ENCODE measurements at regions not wholly inside any gene's neighbourhood (a gene's known extent, or its start where the extent isn't known, plus 50 kb on each side); places are given as distances from the start of the nearest gene placed in this dataset.
A peak's percentile ranks its signal among the peaks of the same experiment; 100 is the strongest.

DNA sequence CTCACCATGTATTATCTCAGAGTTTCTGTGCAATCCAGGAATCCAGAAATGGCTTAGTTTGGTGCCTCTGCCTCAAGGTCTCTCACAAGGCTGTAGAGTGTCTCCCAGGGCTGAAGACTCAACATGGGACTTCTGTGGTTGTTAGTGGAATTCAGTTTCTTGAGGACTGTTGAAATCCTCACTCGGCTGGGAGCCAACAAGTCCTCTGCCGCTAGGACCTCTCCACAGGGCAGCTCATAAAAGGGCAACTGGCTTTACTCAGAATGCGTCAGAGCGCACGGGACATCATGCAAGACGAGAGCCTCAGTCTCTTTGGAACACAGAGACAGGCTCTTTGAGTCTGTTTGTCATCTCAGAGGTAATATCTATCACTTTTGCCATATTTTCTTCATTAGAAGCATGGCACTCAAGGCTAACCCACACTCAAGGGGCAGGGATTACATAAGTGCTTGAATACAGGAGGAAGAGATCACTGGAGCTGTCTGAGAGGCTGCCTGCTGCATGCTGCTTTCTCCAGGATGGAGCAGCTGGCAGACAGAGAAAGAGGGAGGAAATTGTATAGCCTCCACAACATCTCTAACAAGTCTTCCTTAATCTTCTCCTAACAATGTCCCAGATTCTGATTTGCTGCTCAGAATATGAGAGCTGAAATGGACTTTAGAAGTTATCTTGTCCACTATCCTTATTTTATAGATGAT, 97.5 kb upstream of the ASIC2 start:
- Mint-ChIP-seq H3K27ac (ENCODE audit: unreplicated experiment) (peak overlapping the region; percentile 15), H3K36me3 (ENCODE audit: insufficient read depth, unreplicated experiment) (no peaks in the 10 kb centered on the region), H3K4me3 (ENCODE audit: unreplicated experiment) (no peak overlapping the region), H3K4me1 (ENCODE audit: low read depth, unreplicated experiment) (peaks cover 25% of the 10 kb centered on the region), H3K27me3 (ENCODE audit: insufficient read depth, unreplicated experiment) (peaks cover 10% of the 10 kb centered on the region), H3K9me3 (ENCODE audit: unreplicated experiment) (no peaks in the 10 kb centered on the region)
- CTCF ChIA-PET: no interaction called here
- Histone ChIP-seq H3K27me3 (replicated peaks; ENCODE audit: control insufficient read depth, insufficient read depth, low read length) (no peaks in the 10 kb centered on the region), H3K4me1 (peaks cover 35% of the 10 kb centered on the region), H3K36me3 (ENCODE audit: control insufficient read depth, insufficient read depth, low read length) (no peaks in the 10 kb centered on the region), H3K4me3 (ENCODE audit: low read depth, low read length) (no peak overlapping the region), H3K9me3 (no peaks in the 10 kb centered on the region)
- TF ChIP-seq CTCF (IDR thresholded peaks at IDR 0.05; ENCODE audit: insufficient read depth in 1 of 2, low read depth in 1 of 2, low read length in 1 of 2, severe bottlenecking in 1 of 2, unreplicated experiment in 1 of 2): no peak
- BruUV-seq (replicated peaks): no TSS peak
- intact Hi-C loops (cut with micrococcal nuclease; ENCODE audit: unreplicated experiment): no loop called here
- POLR2A ChIA-PET: no interaction called here
- no peak for DNase-seq

- TF ChIP-seq CTCF (IDR thresholded peaks at IDR 0.05; ENCODE audit: insufficient read depth in 1 of 2, low read depth in 1 of 2, low read length in 1 of 2, severe bottlenecking in 1 of 2, unreplicated experiment in 1 of 2): no peak
- no peak overlapping the region for H3K4me3 Mint-ChIP-seq (ENCODE audit: unreplicated experiment)
- no peaks in the 10 kb centered on the region for H3K36me3 Mint-ChIP-seq (ENCODE audit: insufficient read depth, unreplicated experiment)
- no TSS peak for BruUV-seq (replicated peaks)
- H3K27ac Mint-ChIP-seq (ENCODE audit: unreplicated experiment): no peak overlapping the region
- intact Hi-C loops (cut with micrococcal nuclease; ENCODE audit: unreplicated experiment): no loop called here
- Histone ChIP-seq H3K9me3 (no peaks in the 10 kb centered on the region), H3K27me3 (replicated peaks; ENCODE audit: control insufficient read depth, insufficient read depth, low read length) (no peaks in the 10 kb centered on the region), H3K36me3 (ENCODE audit: control insufficient read depth, insufficient read depth, low read length) (no peaks in the 10 kb centered on the region), H3K4me3 (ENCODE audit: low read depth, low read length) (no peak overlapping the region), H3K4me1 (no peaks in the 10 kb centered on the region)
- ChIA-PET POLR2A (interaction anchor here (0.6 kb wide), 1 partner anchor 1565 kb away, joined by 4 read pairs; the partner anchor contains the start of genes CCT6B and ZNF830), CTCF (no interaction called here)
- no peaks in the 10 kb centered on the region for H3K9me3 Mint-ChIP-seq (ENCODE audit: unreplicated experiment)
- DNase-seq: no peak
- H3K27me3 Mint-ChIP-seq (ENCODE audit: insufficient read depth, unreplicated experiment): peaks cover 17% of the 10 kb centered on the region
- H3K4me1 Mint-ChIP-seq (ENCODE audit: low read depth, unreplicated experiment): no peaks in the 10 kb centered on the region
Measured at GRCh38 chr17:33396818-33397217, 103.7 kb upstream of the ASIC2 start.

DNA sequence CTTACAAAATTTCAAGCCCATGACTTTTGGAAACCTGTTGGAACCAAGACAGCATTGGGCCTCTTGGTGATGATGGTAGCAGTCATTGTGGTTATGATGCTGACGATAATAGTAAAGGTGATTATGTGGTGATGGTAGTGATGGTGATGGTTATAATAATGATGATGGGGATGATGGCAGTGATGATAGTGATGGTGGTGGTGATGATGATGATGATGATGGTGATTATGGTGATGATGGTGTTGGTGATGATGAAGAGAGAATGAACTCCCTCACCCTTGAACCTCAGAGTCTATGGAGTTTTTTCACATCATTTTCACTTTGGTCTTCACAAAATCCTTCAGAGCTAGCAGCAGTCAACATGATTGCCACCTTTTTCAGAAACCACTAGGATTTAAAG, 105.3 kb upstream of the ASIC2 start:
- TF ChIP-seq CTCF (IDR thresholded peaks at IDR 0.05; ENCODE audit: insufficient read depth in 1 of 2, low read depth in 1 of 2, low read length in 1 of 2, severe bottlenecking in 1 of 2, unreplicated experiment in 1 of 2): no peak
- H3K36me3 ChIP-seq (ENCODE audit: control insufficient read depth, insufficient read depth, low read length): no peaks in the 10 kb centered on the region
- no peaks in the 10 kb centered on the region for H3K9me3 Mint-ChIP-seq (ENCODE audit: unreplicated experiment)
- no peak overlapping the region for H3K4me3 ChIP-seq (ENCODE audit: low read depth, low read length)
- H3K4me1 Mint-ChIP-seq (ENCODE audit: low read depth, unreplicated experiment): no peaks in the 10 kb centered on the region
- no peak for DNase-seq
- no peaks in the 10 kb centered on the region for H3K9me3 ChIP-seq
- no peak overlapping the region for H3K4me3 Mint-ChIP-seq (ENCODE audit: unreplicated experiment)
- ChIA-PET POLR2A (no interaction called here), CTCF (no interaction called here)
- H3K27me3 ChIP-seq (replicated peaks; ENCODE audit: control insufficient read depth, insufficient read depth, low read length): no peaks in the 10 kb centered on the region
- intact Hi-C loops (cut with micrococcal nuclease; ENCODE audit: unreplicated experiment): no loop called here
- no peak overlapping the region for H3K27ac Mint-ChIP-seq (ENCODE audit: unreplicated experiment)
- H3K36me3 Mint-ChIP-seq (ENCODE audit: insufficient read depth, unreplicated experiment): no peaks in the 10 kb centered on the region
- BruUV-seq (replicated peaks): no TSS peak
- H3K27me3 Mint-ChIP-seq (ENCODE audit: insufficient read depth, unreplicated experiment): peaks cover 17% of the 10 kb centered on the region
- H3K4me1 ChIP-seq: no peaks in the 10 kb centered on the region
